GM21619 (cell line): ENCODE measurements at regions not wholly inside any gene's neighbourhood (a gene's known extent, or its start where the extent isn't known, plus 50 kb on each side); places are given as distances from the start of the nearest gene placed in this dataset.
"Not testable (repeated sequence)": the region's sequence is repeated elsewhere in the genome, so short reads cannot be mapped to it uniquely, and the experiment has no call there.

Experiments used
- ATAC-seq: cut with Tn5 transposase; IDR thresholded peaks from one replicate; pipeline ENCODE4 v1.9.1; 2021; ENCODE audit not compliant: unreplicated experiment

DNA sequence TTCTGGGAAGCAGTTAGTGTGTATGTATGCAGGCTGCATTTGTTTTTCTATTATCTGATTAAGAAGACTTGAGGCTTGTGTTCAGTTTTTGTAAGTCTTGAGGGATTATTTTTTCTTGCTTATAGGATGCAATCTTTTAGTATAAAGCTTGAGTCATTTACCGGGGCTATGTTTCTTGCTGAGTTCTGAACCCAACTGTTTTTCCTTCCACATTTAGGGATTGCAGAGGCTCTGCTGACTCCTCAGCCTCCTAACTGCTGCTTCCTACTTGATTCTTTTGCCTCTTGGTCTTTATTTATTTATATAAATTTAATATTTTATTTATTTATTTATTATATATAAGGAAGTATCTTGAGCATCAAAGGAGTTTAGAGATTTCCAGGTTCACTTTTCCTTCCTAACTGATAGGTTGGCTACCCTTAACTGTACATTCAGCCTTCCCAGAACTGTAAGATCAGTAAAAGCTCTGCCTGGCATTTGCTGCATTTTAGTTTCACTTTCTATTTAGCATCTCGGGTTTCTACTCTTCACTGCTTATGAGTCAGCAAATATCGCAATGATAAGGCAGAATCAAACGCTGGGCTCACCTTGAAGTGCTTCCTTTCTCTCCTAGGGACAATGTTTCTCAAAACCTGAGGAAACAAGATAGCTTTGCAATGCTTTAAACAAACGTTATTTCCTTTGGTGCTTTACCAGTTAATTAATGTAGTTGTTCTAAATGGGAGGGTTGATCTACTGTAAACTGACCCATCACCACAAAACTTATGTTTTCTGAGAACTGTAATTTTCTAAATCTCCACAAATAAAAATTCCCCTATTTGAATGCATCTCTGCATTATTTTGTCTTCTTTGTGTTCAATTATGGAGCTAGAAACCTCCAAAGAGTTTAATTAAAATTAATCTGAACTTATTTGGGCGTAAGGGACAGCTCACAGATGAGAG lies 1183.7 kb upstream of the TMEM132C start:
- ATAC-seq: peak; percentile 99

DNA sequence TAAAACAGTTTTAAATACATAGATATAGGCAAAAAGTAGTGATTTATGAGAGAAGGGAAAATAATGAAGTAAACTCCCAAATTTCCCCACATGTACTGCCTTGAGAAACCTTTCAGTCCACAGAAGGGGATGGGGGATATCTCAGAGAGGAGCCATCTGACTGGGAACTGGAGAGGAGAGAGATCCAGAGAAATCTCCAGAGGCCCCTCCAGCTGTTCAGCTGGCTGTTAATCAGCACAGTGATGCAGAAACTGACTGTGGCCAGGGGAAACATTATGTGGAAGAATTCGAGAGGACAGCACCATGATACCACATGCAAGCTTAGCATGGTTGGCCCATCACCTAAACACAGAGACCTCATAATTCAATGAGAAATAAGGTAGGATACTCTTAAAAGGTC lies 1165.9 kb upstream of the TMEM132C start:
- ATAC-seq: no peak

DNA sequence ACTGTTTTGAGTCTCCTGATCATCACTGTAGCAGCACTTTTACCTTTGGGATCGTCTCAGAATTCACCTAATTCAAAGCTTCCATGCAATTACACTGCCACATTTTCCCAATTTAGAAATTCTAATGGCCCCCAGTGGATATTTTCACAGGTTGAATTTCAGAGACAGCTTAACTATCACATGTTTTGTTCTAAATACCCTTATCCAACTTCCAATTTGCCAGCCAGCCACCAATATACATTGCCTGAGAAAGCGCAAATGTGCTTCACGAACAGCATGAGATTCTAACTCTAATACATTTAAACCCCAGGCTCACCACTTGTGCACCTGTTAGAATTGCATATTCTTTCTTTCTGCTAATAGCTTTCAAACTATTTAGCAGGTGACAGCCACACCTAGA lies 1160.9 kb upstream of the TMEM132C start:
- ATAC-seq: no peak

DNA sequence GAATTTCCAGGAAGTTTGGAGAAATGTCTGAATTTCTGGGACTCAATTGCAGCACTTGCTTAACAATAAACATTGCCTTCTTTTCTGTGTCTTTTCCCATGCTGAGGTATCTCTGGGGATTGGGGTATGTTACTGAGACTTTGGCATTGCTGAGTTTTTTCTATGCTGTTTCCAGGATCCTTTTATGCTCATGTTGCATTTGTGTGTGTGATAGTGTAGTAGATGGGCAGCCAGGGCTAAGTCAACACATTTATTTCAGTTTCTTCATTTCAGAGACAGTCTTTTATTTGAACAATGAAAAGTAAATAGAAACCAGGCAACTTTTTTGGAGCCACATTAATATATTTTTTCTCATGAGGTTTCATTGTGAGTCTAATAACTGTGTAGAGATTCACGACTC lies 1160.3 kb upstream of the TMEM132C start:
- no peak for ATAC-seq

DNA sequence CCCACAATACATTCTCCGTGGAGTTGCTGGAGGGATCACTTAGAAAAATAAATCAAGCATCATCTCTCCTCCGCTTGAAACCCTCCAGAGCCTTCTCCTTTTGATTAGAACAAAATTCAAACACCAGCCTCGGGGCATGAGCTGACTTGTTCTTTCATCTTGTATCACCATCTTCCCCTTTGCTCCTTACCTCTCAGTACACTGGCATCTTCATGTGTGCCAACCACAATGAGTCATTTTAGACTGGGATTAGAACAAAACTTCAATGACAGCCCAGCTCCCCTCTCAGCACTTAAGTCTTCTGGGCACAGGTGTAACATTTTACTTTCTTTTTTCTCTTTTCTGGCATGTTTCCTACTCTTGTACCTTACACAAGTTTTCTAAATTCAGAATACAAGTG lies 1159.2 kb upstream of the TMEM132C start:
- ATAC-seq: no peak

DNA sequence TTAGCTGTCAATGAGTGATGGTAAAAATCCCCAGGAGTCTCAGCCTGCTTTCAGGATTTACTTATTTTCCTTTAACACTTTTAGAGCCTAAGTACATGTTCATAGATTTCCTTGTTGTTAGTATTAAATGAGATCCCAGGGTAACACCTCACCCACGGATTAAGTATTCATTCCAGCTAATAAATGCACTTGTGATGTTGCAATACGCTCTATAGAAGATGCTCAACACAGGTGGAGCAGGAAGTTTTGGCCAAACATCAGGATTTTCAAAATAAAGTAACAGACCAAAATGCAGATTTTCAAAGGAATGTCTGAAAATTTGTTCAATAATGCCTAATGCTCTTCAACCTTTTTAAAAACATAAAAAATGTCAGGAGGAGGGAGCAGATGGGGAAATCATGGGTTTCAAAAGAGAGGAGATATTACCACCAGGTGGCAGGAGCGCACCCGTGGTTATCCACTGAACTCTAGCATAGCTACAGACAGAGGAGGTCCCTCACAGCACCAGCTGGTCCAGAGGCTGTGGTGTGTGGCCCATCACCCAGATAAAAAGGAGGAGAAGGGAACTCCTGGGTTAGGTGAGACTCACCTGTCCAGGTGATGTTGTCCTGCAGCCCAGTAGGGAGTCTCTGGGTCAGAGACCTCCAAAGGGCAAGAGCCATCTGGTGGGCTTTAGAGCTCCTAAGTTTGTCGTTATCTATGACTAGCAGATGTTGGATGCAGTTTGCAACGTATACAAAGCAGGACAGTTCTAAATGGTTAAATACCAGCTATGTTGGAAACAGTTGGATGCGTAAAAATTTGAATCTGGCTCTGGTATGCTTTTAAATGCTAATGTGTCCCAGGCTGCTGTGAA lies 1158.4 kb upstream of the TMEM132C start:
- peak; percentile 92 for ATAC-seq

DNA sequence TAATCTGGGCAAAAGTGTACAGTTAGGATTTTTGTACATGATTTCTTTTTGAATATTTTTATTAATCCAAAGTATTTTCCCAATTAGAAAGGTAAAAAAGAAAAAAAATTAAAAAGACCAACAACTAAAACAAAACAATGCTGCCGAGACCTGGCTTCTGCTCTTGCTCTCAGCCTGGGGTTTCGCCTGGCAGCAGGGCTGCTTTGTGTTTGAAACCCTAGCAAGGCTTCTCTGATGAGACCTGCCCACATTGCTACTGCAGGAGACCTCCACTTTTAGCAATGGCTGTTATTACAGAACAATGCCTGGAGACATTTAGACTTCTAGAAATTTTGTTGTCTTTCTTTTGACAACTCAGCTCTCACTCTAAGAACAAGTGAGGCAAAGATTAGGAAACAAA lies 1153.0 kb upstream of the TMEM132C start:
- ATAC-seq: no peak

DNA sequence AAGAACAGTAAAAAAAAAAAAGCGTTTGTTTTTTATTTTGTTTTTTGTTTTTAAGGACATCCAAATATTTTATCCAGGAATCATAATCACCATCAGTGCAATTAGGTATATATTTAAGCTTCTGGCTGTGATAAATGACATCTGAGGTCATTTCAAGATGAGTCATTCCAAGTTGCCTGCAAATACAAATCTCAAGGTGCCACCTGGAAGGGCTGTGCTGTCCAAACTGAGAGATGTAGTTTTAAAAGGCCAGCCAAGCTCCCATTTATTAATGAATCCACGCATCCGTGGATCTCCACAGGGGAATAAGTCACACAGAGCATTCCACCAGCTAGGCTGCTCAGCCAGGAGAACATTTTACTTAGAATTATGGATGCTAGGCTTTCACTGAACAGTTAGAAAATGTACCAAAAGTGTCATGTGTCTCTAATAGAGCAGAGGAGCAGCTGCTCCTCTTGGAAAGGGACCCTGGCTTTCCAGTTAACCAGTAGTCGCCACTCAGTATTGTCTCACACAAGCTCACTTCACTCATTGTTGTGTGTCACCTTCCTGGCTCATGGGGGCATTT lies 1151.4 kb upstream of the TMEM132C start:
- ATAC-seq: no peak

DNA sequence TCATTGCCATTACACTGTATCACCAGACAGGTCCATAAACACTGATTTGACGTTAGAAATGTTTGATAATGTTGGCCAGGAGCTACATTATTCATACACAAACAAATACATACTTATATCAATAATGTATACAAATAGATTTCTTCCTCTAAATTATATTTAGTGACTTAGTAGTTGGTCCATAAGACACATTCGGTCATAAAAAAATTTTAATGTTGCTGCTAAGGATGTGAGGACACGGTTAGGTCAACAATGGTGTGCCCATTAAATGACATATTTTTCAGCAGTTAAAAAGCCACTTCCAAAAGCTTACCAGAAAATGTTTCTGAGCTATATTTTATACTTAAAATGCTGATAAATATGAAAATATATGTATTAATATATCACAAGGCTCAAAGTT lies 1148.7 kb upstream of the TMEM132C start:
- no peak for ATAC-seq

DNA sequence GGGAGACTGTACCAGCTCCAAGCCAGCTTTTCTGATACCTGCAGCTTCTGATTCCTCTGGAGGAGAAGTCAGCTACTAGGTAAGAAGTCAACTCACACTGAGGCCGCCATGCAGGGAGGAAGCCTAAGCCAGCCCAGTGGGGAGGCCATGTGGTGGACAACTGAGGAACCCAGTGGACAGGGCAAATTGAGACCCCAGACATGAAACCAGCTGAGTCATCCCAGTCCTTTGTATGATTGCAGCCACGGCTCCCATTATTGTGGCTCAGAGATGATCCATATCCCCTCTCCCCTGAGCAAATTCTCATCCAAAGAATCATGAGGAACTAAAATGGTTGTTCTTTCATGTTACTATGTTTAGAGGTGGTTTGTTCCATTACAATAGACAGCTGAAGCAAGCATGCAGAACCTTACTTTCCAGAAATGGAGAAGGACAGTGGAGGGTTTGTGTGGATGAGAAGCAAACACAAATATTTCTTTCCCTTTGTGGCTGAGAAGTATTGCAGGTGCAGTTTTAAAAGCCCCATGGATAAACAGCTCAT lies 1147.3 kb upstream of the TMEM132C start:
- ATAC-seq: no peak

DNA sequence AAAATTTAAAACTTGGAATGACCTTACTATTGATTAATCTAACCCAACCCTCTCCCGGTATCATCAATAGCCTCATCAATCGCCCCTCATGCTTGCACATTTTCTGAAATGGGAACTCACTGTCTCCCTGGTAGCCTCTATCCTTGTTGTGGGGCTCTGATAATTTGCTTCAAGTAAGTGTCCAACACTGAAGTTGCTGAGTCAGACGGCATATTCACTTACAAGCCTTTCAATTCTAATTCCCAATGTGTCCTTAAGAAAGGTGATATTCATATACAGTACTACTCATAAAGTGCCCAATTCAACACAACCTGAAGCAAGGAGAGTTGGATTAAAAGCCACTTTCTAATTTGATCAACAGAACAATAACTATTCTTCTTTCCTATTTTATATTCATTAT lies 1146.1 kb upstream of the TMEM132C start:
- ATAC-seq: no peak

DNA sequence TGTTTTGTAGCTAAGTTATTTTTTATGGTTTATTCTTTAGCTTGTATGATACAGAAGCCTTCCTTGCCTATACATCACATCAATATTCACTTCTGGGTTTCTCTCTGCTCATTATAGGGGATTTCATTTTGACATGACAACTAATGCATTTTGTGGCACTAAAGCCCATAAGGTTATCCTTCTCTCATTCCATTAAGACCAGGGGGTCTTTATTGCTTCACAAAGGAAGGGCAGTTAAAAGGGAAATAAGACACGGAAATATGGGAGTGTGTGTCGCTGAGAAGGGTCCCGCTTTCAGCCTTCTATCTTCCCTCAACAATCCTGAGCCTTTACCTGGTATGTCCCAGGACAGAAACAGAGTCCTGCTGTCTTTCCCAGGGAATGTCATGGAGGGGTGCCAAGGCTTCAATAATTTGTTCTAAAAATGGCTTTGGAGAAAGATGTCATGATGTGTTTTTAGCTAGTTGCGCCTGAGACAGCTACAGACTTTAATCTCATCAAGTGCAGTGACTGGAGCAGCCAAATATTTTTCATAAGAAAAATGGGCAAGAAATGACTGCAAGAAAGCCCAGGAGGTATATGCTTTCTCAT lies 1145.4 kb upstream of the TMEM132C start:
- no peak for ATAC-seq

DNA sequence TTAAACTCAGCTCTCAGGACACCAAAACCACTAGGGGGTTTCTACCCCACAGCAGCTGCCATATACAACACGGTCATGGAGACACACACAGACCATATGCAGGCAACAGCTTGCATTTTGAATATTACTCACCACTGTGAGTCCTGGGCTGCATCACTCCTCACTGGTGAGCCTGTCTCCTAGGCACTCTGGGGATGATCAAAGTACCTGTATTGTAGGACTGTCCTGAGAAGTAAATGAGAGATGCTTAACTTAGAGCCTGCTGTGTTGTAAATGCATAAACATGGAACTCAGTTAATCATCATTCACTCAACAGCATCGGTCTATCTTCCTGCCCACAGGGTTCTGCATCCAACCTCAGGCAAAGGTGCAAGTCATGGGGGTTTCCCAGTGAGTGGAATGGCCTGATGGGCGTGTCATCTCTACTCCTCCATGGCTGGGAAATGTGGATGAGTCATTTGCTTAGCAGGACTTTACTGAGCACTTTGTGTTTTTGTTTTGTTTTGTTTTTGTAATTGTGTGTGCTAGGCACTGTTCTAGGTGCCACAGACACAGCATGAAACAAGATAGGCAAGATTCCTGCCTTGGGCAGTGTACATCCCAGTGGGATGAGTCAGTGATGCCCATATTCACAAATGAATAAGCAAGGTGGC lies 1141.2 kb upstream of the TMEM132C start:
- peak; percentile 83 for ATAC-seq

DNA sequence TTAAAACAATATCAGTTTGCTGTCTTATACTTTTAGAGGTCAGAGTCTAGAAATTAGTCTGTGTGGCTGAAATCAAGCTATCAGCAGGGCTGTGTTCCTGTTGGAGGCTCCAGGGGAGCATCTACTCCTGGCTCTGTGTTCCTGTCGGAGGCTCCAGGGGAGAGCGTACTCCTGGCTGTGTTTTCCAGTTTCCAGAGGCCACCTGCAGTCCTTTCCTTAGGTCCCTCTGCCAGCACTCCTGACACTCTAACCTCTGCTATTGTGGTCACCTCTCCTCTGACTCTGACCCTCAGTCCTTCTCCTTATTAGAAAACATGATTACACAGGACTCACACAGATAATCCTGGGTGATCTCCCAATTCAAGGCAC lies 1140.7 kb upstream of the TMEM132C start:
- ATAC-seq: peak; percentile 2

DNA sequence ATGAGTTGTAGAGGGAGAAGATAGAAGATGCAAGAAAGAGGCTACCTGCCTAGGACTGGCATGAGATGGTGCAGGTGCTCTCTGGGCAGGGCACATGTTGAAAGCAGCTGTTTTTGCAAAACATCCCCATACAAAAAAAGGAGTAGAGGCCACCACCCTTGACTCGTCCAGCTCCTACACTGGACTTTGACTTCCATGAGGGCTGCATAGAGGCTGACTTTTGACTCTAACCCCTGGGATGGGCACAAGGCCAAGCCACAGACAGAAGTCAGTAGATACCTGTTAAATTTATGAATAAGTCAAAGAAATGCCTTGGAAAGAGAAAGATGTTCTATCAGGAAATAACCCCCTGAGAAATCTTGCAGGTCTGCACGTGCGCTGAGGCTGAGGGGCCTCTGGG lies 1139.1 kb upstream of the TMEM132C start:
- ATAC-seq: no peak

DNA sequence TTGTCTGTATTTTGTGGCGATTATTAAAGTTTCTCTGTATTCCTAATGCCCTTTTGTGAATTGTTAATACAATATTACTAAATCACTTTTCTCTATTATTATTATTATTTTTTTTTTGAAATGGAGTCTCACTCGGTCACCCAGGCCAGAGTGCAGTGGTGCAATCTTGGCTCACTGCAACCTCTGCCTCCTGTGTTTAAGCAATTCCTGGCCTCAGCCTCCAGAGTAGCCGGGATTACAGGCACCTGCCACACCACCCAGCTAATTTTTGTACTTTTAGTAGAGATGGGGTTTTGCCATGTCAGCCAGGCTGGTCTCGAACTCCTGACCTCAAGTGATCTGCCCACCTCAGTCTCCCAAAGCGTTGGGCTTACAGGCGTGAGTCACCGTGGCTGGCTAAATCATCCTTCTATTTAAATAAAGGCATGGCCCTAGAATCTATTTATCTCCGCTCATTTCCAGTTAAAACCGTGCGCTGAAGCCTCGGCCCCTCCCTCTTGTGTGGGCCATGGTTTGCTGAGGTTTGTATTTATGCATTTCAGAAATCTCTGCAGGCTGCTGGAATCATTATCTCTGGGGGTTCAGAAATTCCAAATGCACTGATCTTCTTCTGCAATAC lies 1136.4 kb upstream of the TMEM132C start:
- no peak for ATAC-seq

DNA sequence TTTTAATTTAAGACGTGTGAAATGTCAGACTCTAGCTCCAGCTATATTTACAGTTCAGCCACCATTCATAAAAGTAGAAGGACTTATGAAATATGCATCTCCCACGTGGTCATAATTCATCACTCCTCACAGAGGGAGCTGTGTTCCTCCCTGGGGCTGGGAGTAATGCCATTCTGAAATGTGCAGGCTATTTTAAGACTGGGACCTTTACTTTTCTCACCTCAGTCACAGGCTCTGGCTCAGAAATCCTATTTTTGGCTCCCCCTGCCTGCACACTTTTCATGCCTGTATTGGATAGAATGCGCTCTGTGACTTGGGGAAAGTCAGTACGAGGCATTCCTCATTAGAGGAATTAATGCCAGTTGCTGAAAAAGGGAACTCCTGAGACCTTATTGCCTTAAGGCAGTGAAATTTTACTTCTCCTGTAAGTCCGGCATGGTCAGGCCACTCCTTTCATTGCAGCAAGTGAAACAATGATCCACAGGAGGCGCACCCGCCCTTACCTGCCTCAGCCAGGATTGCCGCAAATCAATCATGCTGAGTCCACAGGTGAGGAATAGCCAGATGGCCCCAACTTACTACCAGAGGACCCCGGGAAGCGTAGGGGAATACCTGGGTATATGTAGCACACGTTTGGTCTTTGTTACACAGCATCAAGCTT lies 1133.2 kb upstream of the TMEM132C start:
- ATAC-seq: no peak

DNA sequence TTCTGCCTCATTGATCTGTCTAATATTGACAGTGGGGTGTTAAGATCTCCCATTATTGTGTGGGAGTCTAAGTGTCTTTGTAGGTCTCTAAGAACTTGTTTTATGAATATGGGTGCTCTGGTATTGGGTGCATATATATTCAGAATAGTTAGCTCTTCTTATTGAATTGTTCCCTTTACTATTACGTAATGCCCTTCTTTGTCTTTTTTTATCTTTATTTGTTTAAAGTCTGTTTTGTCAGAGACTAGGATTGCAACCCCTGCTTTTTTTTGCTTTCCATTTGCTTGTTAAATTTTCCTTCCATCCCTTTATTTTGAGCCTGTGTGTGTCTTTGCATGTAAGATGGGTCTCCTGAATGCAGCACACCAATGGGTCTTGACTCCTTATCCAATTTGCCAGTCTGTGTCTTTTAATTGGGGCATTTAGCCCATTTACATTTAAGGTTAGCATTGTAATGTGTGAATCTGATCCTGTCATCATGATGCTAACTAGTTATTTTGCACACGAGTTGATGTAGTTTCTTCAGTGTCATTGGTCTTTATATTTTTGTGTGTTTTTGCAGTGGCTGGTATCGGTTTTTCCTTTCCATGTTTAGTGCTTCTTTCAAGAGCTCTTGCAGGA lies 1126.0 kb upstream of the TMEM132C start:
- not testable (repeated sequence) for ATAC-seq

DNA sequence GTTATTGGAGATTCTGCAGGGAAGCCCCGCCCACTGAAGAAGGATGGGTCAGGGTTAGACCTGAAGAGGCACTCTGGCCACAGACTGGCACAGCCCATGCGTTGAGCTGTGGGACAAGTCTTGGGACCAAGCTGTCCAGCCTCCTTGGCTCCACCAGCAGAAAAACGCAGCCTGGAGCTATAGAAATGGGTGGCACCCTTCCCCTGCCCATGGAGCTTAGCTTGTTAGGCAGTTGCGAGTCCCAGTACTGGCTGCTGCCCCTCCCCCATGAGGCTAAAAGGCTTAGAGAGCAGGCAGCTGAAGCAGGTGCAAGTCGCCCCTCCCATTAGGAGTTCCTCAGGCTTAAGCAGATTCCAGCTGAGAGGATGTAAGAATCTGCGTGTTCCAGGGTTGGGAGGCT lies 1124.0 kb upstream of the TMEM132C start:
- no peak for ATAC-seq
